Middle frontal gyrus (tissue), 1 donor: ENCODE measurements at regions not wholly inside any gene's neighbourhood (a gene's known extent, or its start where the extent isn't known, plus 50 kb on each side); places are given as distances from the start of the nearest gene placed in this dataset.
A peak's percentile ranks its signal among the peaks of the same experiment; 100 is the strongest.
"Not testable (repeated sequence)": the region's sequence is repeated elsewhere in the genome, so short reads cannot be mapped to it uniquely, and the experiment has no call there.

ENCODE experiments used
- DNase-seq: peaks from one replicate; pipeline ENCODE4 v3.0.0-alpha.2; 2015; ENCODE audit warnings: low spot score; ENCODE audit errors: extremely low spot score

GRCh38 chr1:222470252-222470805 is 77.6 kb downstream of the HHIPL2 start:
- not testable (repeated sequence) for DNase-seq

GRCh38 chr1:222466150-222466865 is 81.6 kb downstream of the HHIPL2 start:
- DNase-seq, result no peak

GRCh38 chr1:222465211-222466041 is 82.5 kb downstream of the HHIPL2 start:
- DNase-seq, result peak; percentile 88

GRCh38 chr1:222464841-222465210 is 83.1 kb downstream of the HHIPL2 start:
- peak; percentile 45 for DNase-seq

GRCh38 chr1:222463059-222463730 is 84.7 kb downstream of the HHIPL2 start:
- no peak for DNase-seq

GRCh38 chr1:222462601-222463000 is 85.3 kb downstream of the HHIPL2 start:
- DNase-seq, result no peak

GRCh38 chr1:222461941-222462340 is 86.0 kb downstream of the HHIPL2 start:
- no peak for DNase-seq

GRCh38 chr1:222459652-222460051 is 88.3 kb downstream of the HHIPL2 start:
- no peak for DNase-seq

- DNase-seq, result no peak
Measured at GRCh38 chr1:222457513-222457912, 90.4 kb downstream of the HHIPL2 start.

- DNase-seq, result no peak
Measured at GRCh38 chr1:222457084-222457483, 90.8 kb downstream of the HHIPL2 start.

GRCh38 chr1:222455188-222455879 is 92.6 kb downstream of the HHIPL2 start:
- peak; percentile 88 for DNase-seq

- peak; percentile 6 for DNase-seq
Measured at GRCh38 chr1:222454782-222455181, 93.1 kb downstream of the HHIPL2 start.

GRCh38 chr1:222454186-222454585 is 93.7 kb downstream of the HHIPL2 start:
- no peak for DNase-seq

GRCh38 chr1:222452031-222452430 is 95.9 kb downstream of the HHIPL2 start:
- DNase-seq, result no peak

- DNase-seq, result no peak
Measured at GRCh38 chr1:222443566-222443965, 104.3 kb downstream of the HHIPL2 start.

- no peak for DNase-seq
Measured at GRCh38 chr1:222441066-222441465, 106.8 kb downstream of the HHIPL2 start.

GRCh38 chr1:222424826-222425225 is 123.1 kb downstream of the HHIPL2 start:
- no peak for DNase-seq

GRCh38 chr1:222421380-222421779 is 126.5 kb downstream of the HHIPL2 start:
- DNase-seq, result no peak

- no peak for DNase-seq
Measured at GRCh38 chr1:222420633-222421032, 127.3 kb downstream of the HHIPL2 start.

- DNase-seq, result no peak
Measured at GRCh38 chr1:222418654-222419053, 129.2 kb downstream of the HHIPL2 start.

- no peak for DNase-seq
Measured at GRCh38 chr1:222417264-222417663, 130.6 kb downstream of the HHIPL2 start.
